OCI-LY7 (cell line): ENCODE measurements at regions not wholly inside any gene's neighbourhood (a gene's known extent, or its start where the extent isn't known, plus 50 kb on each side); places are given as distances from the start of the nearest gene placed in this dataset.

Experiments used
- BruUV-seq: library from RNA; stranded (reverse); fragments of 400-500 nt; replicated peaks from 2 replicates; lab custom pipeline; 2021; lab: Mats Ljungman, UMichigan
- CTCF ChIA-PET: fragments of 300-600 bp; sonication (Branson Sonifier 250); formaldehyde crosslinking; loops from one replicate; lab custom pipeline; 2022; ENCODE audit warnings: antibody characterized with exemption; ENCODE audit not compliant: unreplicated experiment; lab: Charles Lee
- POLR2A ChIA-PET: fragments of 300-600 bp; sonication (Branson Sonifier 250); formaldehyde crosslinking; loops from one replicate; lab custom pipeline; 2022; ENCODE audit warnings: antibody characterized with exemption; lab: Charles Lee
- DNase-seq: peaks from one replicate; pipeline ENCODE4 v3.0.0-alpha.2; 2015; ENCODE audit warnings: low spot score
- H2AFZ ChIP-seq: fragments of 200-600 bp; sonication (generic), shearing (Covaris generic); 2 replicates; pipeline ENCODE4 v1.6.1; 2014; ENCODE audit warnings: mild to moderate bottlenecking, antibody characterized with exemption, low read length, moderate library complexity
- H3K27ac ChIP-seq: fragments of 200-600 bp; sonication (generic); 2 replicates; pipeline ENCODE4 v1.5.1; 2014; ENCODE audit warnings: mixed run types, low read depth, mild to moderate bottlenecking, moderate library complexity, low read length, inconsistent platforms; ENCODE audit not compliant: poor library complexity, severe bottlenecking
- H3K36me3 ChIP-seq: fragments of 200-600 bp; sonication (generic); 2 replicates; pipeline ENCODE4 v1.6.1; 2014; ENCODE audit warnings: mild to moderate bottlenecking, antibody characterized with exemption, low read length, moderate library complexity, mixed read lengths; ENCODE audit not compliant: insufficient read depth
- H3K4me1 ChIP-seq: fragments of 200-600 bp; sonication (generic); 2 replicates; pipeline ENCODE4 v1.5.1; 2014; ENCODE audit warnings: mild to moderate bottlenecking, low read length; ENCODE audit not compliant: insufficient read depth, poor library complexity, severe bottlenecking
- H3K4me2 ChIP-seq: fragments of 200-600 bp; sonication (generic); 2 replicates; pipeline ENCODE4 v1.6.1; 2014; ENCODE audit warnings: mild to moderate bottlenecking, low read length
- H3K4me3 ChIP-seq: fragments of 200-600 bp; sonication (generic); 2 replicates; pipeline ENCODE4 v1.5.1; 2014; ENCODE audit warnings: mild to moderate bottlenecking, low read depth, low read length; ENCODE audit not compliant: poor library complexity, severe bottlenecking
- H3K79me2 ChIP-seq: fragments of 200-600 bp; sonication (generic); 2 replicates; pipeline ENCODE4 v1.6.1; 2016; ENCODE audit warnings: low read depth, mild to moderate bottlenecking, low read length, moderate library complexity, mixed read lengths; ENCODE audit not compliant: insufficient read depth
- H3K9me2 ChIP-seq: fragments of 200-600 bp; sonication (generic); 2 replicates; pipeline ENCODE4 v1.6.1; 2016; ENCODE audit warnings: mild to moderate bottlenecking, low read length, mixed read lengths; ENCODE audit not compliant: insufficient read depth
- H3K9me3 ChIP-seq: fragments of 200-600 bp; sonication (generic); 2 replicates; pipeline ENCODE4 v1.6.1; 2014; ENCODE audit warnings: mild to moderate bottlenecking, mixed run types, low read length, mixed read lengths
- H4K20me1 ChIP-seq: fragments of 200-600 bp; sonication (generic); 2 replicates; pipeline ENCODE4 v1.6.1; 2014; ENCODE audit warnings: mild to moderate bottlenecking, antibody characterized with exemption, low read length, moderate library complexity, mixed read lengths; ENCODE audit not compliant: insufficient read depth
- CTCF ChIP-seq: fragments of 200-600 bp; sonication (generic); conservative IDR thresholded peaks from 2 replicates; pipeline ENCODE4 v1.5.1; 2014; ENCODE audit warnings: mild to moderate bottlenecking, antibody characterized with exemption, low read length, moderate library complexity, mixed read lengths
- EZH2phosphoT487 ChIP-seq: fragments of 200-600 bp; sonication (generic); IDR thresholded peaks from 2 replicates; pipeline ENCODE4 v1.6.1; 2018; ENCODE audit warnings: low read depth, borderline replicate concordance, mild to moderate bottlenecking, mixed run types, antibody characterized with exemption, low read length, moderate library complexity, mixed read lengths
- intact Hi-C: fragments of 100-400 bp; cut with micrococcal nuclease; formaldehyde crosslinking; loops from one replicate; pipeline ENCODE4 v1.10.0; 2022; ENCODE audit not compliant: unreplicated experiment

GRCh38 chr10:33760056-33760943 lies 425.8 kb upstream of the NRP1 start:
- no peak overlapping the region for H2AFZ ChIP-seq
- H3K36me3 ChIP-seq: no peaks in the 10 kb centered on the region
- no peak for DNase-seq
- H3K9me2 ChIP-seq: no peaks in the 10 kb centered on the region
- no peaks in the 10 kb centered on the region for H3K9me3 ChIP-seq
- no TSS peak for BruUV-seq
- no peak overlapping the region for H3K4me2 ChIP-seq
- no peaks in the 10 kb centered on the region for H3K4me1 ChIP-seq
- ChIA-PET CTCF (no interaction called here), POLR2A (no interaction called here)
- TF ChIP-seq EZH2phosphoT487 (no peak), CTCF (no peak)
- H3K79me2 ChIP-seq: no peaks in the 10 kb centered on the region
- H3K27ac ChIP-seq: no peak overlapping the region
- intact Hi-C loops: no loop called here
- no peaks in the 10 kb centered on the region for H4K20me1 ChIP-seq
- H3K4me3 ChIP-seq: no peak overlapping the region

DNA sequence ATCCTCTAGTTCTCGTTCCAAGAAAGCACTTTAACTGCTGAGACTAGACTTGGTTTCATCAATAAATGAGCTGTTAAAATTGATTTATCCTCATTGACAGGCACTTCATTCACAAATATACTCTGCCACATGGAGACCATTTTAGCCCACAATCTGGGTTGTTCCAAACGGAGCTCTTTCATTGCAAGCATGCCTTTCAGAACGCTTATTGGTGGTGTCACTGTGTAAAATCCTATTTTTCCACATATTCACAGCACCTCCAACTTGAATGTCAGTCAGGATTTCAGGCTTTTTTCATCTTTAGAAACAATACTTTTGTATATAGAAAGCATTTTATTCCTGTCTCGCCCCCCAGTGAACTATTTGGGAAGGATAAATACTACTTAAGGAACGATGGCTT lies 424.7 kb upstream of the NRP1 start:
- no peaks in the 10 kb centered on the region for H3K36me3 ChIP-seq
- H4K20me1 ChIP-seq: no peaks in the 10 kb centered on the region
- ChIA-PET CTCF (no interaction called here), POLR2A (interaction anchor here (0.6 kb wide), 1 partner anchor 12 kb away, joined by 3 read pairs; no protein-coding TSS in a partner anchor)
- no peak for DNase-seq
- no peaks in the 10 kb centered on the region for H3K4me1 ChIP-seq
- H3K4me3 ChIP-seq: no peak overlapping the region
- TF ChIP-seq CTCF (no peak), EZH2phosphoT487 (no peak)
- intact Hi-C loops: no loop called here
- H3K9me2 ChIP-seq: no peaks in the 10 kb centered on the region
- no TSS peak for BruUV-seq
- no peaks in the 10 kb centered on the region for H3K9me3 ChIP-seq
- H3K4me2 ChIP-seq: no peak overlapping the region
- no peak overlapping the region for H3K27ac ChIP-seq
- no peaks in the 10 kb centered on the region for H3K79me2 ChIP-seq
- H2AFZ ChIP-seq: no peak overlapping the region

DNA sequence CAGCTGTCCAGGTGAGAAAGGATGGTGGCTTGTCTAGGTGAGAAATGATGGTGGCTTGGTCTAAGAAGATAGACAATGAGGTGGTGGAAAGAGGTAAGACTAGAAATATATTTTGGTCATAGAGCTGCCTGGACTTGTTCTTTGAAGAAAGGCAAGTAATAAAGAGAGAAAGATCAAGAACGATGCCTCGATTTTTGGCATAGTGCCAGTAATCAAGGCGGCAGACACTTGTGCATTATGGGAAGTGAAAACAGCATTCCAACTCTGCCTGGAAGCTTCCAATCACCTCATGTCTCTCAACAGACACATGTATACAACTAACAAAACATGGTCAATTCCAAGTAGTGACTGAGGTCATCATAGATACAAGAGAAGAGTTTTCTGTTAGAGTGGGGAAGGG lies 423.8 kb upstream of the NRP1 start:
- CTCF ChIA-PET: no interaction called here
- H2AFZ ChIP-seq: no peak overlapping the region
- H3K9me2 ChIP-seq: no peaks in the 10 kb centered on the region
- no peaks in the 10 kb centered on the region for H4K20me1 ChIP-seq
- no peaks in the 10 kb centered on the region for H3K9me3 ChIP-seq
- BruUV-seq: no TSS peak
- TF ChIP-seq CTCF (no peak), EZH2phosphoT487 (no peak)
- no peaks in the 10 kb centered on the region for H3K4me1 ChIP-seq
- no peak for DNase-seq
- H3K36me3 ChIP-seq: no peaks in the 10 kb centered on the region
- H3K27ac ChIP-seq: no peak overlapping the region
- no peaks in the 10 kb centered on the region for H3K79me2 ChIP-seq
- no peak overlapping the region for H3K4me2 ChIP-seq
- POLR2A ChIA-PET: interaction anchor here (0.6 kb wide), 1 partner anchor 64 kb away, joined by 3 read pairs; no protein-coding TSS in a partner anchor
- H3K4me3 ChIP-seq: no peak overlapping the region
- intact Hi-C loops: no loop called here
